GM19324 (cell line): ENCODE measurements at regions not wholly inside any gene's neighbourhood (a gene's known extent, or its start where the extent isn't known, plus 50 kb on each side); places are given as distances from the start of the nearest gene placed in this dataset.

ENCODE experiments used
- ATAC-seq: cut with Tn5 transposase; IDR thresholded peaks from one replicate; pipeline ENCODE4 v1.9.1; 2021; ENCODE audit warnings: mild to moderate bottlenecking, moderate library complexity; ENCODE audit not compliant: unreplicated experiment, low FRiP score

DNA sequence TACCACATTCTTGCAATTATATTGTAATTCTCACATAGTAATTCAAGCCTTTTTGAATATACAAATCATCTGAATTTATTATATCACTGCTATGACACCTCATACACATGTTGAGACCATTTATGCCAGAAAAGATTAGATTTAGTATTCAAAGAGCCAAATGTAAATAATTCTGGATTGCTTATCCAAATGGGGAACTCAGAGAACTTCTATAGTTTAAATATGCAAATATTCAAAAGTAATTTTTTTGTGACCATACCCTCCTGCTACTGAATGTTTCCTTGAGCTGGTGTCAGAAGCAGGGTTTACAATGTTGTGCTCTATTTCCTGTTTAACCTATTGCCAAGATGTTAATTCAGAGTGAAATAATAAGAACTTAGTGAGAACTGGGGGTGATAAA is 372.2 kb downstream of the TRIML1 start:
- no peak for ATAC-seq

GRCh38 chr4:188532751-188533150 is 393.5 kb downstream of the TRIML1 start:
- ATAC-seq = no peak

DNA sequence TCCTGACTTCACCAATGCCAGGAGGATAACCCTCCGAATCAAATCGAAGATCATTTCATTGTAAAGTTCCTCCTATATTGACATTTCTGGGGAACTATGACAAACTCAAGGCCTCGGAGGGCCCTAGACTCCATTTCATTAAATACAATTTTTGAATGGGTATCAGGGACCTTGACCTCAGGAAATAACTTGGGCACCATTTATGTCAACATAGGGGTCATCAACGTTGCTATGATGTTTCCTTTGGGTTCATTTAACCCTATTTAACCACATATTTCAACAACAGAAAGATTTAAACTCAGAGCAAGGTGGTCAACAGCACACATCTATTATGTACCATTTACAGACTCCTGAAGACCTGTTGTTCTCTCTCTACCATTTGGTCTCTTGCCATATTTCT is 395.1 kb downstream of the TRIML1 start:
- ATAC-seq = no peak

GRCh38 chr4:188534917-188535316 is 395.7 kb downstream of the TRIML1 start:
- ATAC-seq = no peak

DNA sequence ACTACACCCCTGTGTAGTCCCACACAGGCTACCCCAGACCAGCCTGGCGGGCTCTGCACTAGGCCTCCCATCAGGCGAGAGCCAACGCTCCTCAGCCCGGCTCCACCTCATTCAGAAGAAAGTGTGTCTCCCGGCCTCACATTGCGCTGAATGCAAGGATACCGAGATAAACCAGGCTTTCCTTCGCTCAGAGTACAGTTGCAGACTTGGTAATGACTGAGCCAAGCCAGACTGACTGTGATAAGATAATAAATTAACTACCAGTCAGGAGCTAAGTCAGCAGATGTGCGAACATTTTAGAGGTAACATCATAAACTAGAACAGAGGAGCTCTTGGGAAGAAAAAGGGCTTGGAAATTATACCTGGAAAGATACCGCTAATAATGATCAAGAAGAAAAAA is 397.6 kb downstream of the TRIML1 start:
- ATAC-seq = no peak

- ATAC-seq = no peak
Measured at GRCh38 chr4:188550296-188550695, 411.1 kb downstream of the TRIML1 start.

GRCh38 chr4:188551156-188551555 is 411.9 kb downstream of the TRIML1 start:
- no peak for ATAC-seq

GRCh38 chr4:188552741-188553275 is 413.6 kb downstream of the TRIML1 start:
- ATAC-seq = no peak

GRCh38 chr4:188554413-188554812 is 415.2 kb downstream of the TRIML1 start:
- ATAC-seq = no peak

- ATAC-seq = no peak
Measured at GRCh38 chr4:188573104-188573503, 433.9 kb downstream of the TRIML1 start.

- no peak for ATAC-seq
Measured at GRCh38 chr4:188578657-188579056, 439.4 kb downstream of the TRIML1 start.

DNA sequence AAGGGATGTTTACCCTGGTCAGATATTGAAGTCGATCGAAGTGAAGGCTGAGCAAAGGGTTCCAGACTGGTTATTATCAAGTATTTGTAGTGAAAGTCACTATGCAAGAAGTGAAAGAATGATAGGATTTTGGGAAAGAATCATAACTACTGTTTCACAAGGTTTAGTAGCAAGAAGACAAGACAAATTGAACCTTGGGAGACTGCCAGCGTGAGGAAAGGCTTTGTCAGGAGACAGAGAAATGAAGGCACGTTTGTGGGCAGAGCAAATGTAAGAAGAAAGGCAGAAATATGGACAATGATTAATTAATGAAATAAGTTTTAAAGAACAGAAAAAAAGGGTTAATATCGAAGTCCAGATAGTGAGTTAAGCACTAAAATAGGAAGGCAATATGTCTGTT is 456.8 kb downstream of the TRIML1 start:
- no peak for ATAC-seq

DNA sequence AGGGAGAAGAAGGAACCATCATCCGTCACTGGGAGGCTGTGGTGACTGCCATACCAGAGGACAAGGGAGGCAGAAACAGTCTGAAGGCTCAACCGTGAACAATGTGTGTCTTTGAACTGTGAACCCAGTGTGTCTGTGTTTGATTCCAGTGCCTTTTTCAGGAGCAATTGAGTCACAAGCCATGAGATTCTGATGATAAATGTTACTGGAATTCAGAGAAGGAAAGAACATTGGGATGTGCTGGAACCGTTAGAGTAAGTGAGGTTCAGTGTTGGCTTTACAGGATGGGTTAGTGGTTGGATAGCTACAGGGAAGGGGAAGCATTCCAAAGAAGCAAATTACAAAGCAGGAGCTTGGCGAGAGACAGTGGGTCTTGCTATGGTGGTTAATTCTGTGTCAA is 464.4 kb downstream of the TRIML1 start:
- ATAC-seq = no peak

GRCh38 chr4:188606635-188607034 is 467.4 kb downstream of the TRIML1 start:
- no peak for ATAC-seq

GRCh38 chr4:188611143-188611542 is 471.9 kb downstream of the TRIML1 start:
- no peak for ATAC-seq

DNA sequence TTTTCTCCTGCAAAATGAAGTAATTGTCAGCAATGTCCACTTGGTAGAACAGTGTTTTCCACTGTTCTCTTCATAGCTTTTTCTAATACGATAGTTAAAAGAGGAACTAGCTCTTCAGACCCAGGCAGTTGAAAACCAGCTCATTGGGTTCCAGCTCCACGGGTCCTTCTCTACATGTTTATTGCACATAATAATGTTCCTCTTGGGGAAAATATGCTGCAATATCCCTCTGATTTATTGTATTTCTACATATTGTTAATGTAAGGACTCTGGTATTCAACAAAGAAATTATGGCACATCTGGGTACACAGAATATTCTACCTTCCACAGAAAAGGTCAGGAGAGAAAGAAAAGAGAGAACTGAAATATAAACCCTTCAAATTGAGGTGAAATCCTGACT is 473.4 kb downstream of the TRIML1 start:
- ATAC-seq = no peak

- no peak for ATAC-seq
Measured at GRCh38 chr4:188613976-188614375, 474.7 kb downstream of the TRIML1 start.

DNA sequence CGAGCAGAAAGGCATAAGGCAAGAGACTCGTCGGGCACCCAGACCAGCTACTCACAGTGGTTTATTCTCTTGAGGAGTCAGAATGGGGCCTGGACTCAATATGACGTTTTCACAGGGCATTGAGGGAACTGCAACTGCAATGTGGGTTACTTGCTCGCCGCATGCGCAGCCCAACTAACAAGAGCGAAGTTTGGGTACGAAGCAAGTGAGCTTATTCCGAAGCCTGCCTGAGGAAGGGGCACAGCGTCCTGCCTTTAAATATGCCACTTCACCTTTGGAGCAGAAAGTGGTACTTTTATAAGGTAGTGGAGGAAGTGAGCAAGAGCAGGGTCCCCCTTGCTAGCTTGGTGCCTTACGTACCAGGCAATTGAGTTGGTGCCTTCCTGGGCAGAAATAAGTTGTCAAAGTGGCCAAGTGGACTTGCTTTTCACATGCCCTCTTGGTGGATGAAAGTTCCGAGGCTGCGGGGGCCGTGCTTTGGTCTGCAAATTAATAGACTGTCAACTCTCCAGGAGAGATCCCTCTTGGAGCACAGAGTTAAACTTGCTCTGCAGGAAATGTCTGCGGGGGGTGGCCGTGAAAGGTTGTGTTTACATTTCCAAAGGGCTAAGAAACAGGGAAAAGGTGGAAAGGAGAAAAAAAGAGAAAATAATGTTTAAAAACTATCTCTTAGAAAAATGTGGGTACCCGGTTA is 480.4 kb downstream of the TRIML1 start:
- no peak for ATAC-seq

GRCh38 chr4:188620608-188621007 is 481.4 kb downstream of the TRIML1 start:
- no peak for ATAC-seq

DNA sequence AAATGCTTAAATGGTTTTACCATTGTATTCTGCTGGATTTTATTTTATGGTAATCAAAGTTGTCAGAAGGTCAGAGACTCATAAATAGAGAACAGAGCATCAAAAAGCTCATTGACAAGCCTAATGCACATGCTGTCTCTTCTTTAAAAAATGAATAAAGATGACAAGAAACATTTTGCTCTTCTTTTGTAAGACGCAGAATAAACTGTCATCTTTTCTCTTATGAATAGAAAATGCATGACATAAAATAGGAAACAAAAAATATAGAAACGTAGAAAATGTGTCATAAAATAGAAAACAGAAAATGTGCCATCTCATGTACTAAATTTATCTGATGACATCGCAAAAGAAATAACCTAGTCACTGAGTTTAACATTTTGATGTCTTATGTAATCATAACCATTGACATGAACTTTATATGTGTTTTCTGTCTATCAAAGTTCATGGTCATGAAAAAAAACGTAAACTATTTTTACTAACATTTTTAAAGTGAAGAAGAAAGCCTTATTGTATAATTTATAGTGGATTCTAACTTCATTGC is 484.1 kb downstream of the TRIML1 start:
- no peak for ATAC-seq

GRCh38 chr4:188624370-188624769 is 485.1 kb downstream of the TRIML1 start:
- no peak for ATAC-seq

GRCh38 chr4:188627892-188628291 is 488.7 kb downstream of the TRIML1 start:
- no peak for ATAC-seq
